Dendritic cell treated with granulocyte-macrophage colony-stimulating factor and Interleukin-4, amounts not matched to agents 40 ng/mL and 50 ng/mL, for 4 days (primary cell): ENCODE measurements at regions not wholly inside any gene's neighbourhood (a gene's known extent, or its start where the extent isn't known, plus 50 kb on each side); places are given as distances from the start of the nearest gene placed in this dataset.

Experiments used
- H3K27ac Mint-ChIP-seq: one replicate; pipeline ENCODE4 v1.8.0; 2022; ENCODE audit warnings: mild to moderate bottlenecking, mixed read lengths
- H3K27me3 Mint-ChIP-seq: one replicate; pipeline ENCODE4 v1.8.0; 2022; ENCODE audit warnings: mild to moderate bottlenecking, mixed read lengths
- H3K36me3 Mint-ChIP-seq: one replicate; pipeline ENCODE4 v1.8.0; 2022; ENCODE audit warnings: low read depth, mixed read lengths
- H3K4me1 Mint-ChIP-seq: one replicate; pipeline ENCODE4 v1.8.0; 2022; ENCODE audit warnings: low read depth, mixed read lengths
- H3K4me3 Mint-ChIP-seq: one replicate; pipeline ENCODE4 v1.8.0; 2022; ENCODE audit warnings: mild to moderate bottlenecking, moderate library complexity, mixed read lengths
- H3K9me3 Mint-ChIP-seq: one replicate; pipeline ENCODE4 v1.8.0; 2022; ENCODE audit warnings: mixed read lengths
- intact Hi-C: fragments of 100-400 bp; cut with micrococcal nuclease; formaldehyde crosslinking; loops from one replicate; pipeline ENCODE4 v1.15.0; 2022

GRCh38 chr11:127358160-127358559 lies 357.6 kb upstream of the KIRREL3 start:
- Mint-ChIP-seq H3K9me3 (no peaks in the 10 kb centered on the region), H3K27me3 (no peaks in the 10 kb centered on the region), H3K36me3 (no peaks in the 10 kb centered on the region), H3K27ac (no peak overlapping the region), H3K4me3 (no peak overlapping the region), H3K4me1 (no peaks in the 10 kb centered on the region)
- intact Hi-C loops, result no loop called here

- no peaks in the 10 kb centered on the region for H3K36me3 Mint-ChIP-seq
- H3K27me3 Mint-ChIP-seq, result no peaks in the 10 kb centered on the region
- no peak overlapping the region for H3K4me3 Mint-ChIP-seq
- intact Hi-C loops, result no loop called here
- H3K4me1 Mint-ChIP-seq, result no peaks in the 10 kb centered on the region
- no peak overlapping the region for H3K27ac Mint-ChIP-seq
- H3K9me3 Mint-ChIP-seq, result no peaks in the 10 kb centered on the region
These were observed 349.9 kb upstream of the KIRREL3 start for GRCh38 chr11:127350476-127350875.

- no peak overlapping the region for H3K4me3 Mint-ChIP-seq
- H3K27ac Mint-ChIP-seq, result no peak overlapping the region
- intact Hi-C loops, result no loop called here
- H3K4me1 Mint-ChIP-seq, result no peaks in the 10 kb centered on the region
- no peaks in the 10 kb centered on the region for H3K27me3 Mint-ChIP-seq
- no peaks in the 10 kb centered on the region for H3K9me3 Mint-ChIP-seq
- H3K36me3 Mint-ChIP-seq, result no peaks in the 10 kb centered on the region
These were observed 345.4 kb upstream of the KIRREL3 start for GRCh38 chr11:127345819-127346459.

- H3K27me3 Mint-ChIP-seq, result no peaks in the 10 kb centered on the region
- H3K36me3 Mint-ChIP-seq, result no peaks in the 10 kb centered on the region
- no peaks in the 10 kb centered on the region for H3K4me1 Mint-ChIP-seq
- no peak overlapping the region for H3K27ac Mint-ChIP-seq
- H3K9me3 Mint-ChIP-seq, result no peaks in the 10 kb centered on the region
- H3K4me3 Mint-ChIP-seq, result no peak overlapping the region
- intact Hi-C loops, result no loop called here
These were observed 339.9 kb upstream of the KIRREL3 start for GRCh38 chr11:127340438-127340837.

- no peaks in the 10 kb centered on the region for H3K4me1 Mint-ChIP-seq
- no peak overlapping the region for H3K4me3 Mint-ChIP-seq
- no peak overlapping the region for H3K27ac Mint-ChIP-seq
- H3K9me3 Mint-ChIP-seq, result no peaks in the 10 kb centered on the region
- no peaks in the 10 kb centered on the region for H3K36me3 Mint-ChIP-seq
- no peaks in the 10 kb centered on the region for H3K27me3 Mint-ChIP-seq
- intact Hi-C loops, result no loop called here
These were observed 338.8 kb upstream of the KIRREL3 start for GRCh38 chr11:127339376-127339775.

- Mint-ChIP-seq H3K4me1 (no peaks in the 10 kb centered on the region), H3K27ac (no peak overlapping the region), H3K36me3 (no peaks in the 10 kb centered on the region), H3K4me3 (no peak overlapping the region), H3K9me3 (no peaks in the 10 kb centered on the region), H3K27me3 (no peaks in the 10 kb centered on the region)
- intact Hi-C loops, result no loop called here
These were observed 338.1 kb upstream of the KIRREL3 start for GRCh38 chr11:127338380-127339259.

- no peaks in the 10 kb centered on the region for H3K27me3 Mint-ChIP-seq
- H3K36me3 Mint-ChIP-seq, result no peaks in the 10 kb centered on the region
- peaks cover 9% of the 10 kb centered on the region for H3K9me3 Mint-ChIP-seq
These were observed 333.9 kb upstream of the KIRREL3 start for GRCh38 chr11:127334466-127334865.

GRCh38 chr11:127332896-127333295 lies 332.3 kb upstream of the KIRREL3 start:
- H3K27ac Mint-ChIP-seq, result no peak overlapping the region
- H3K9me3 Mint-ChIP-seq, result peaks cover 9% of the 10 kb centered on the region
- intact Hi-C loops, result no loop called here
- H3K27me3 Mint-ChIP-seq, result no peaks in the 10 kb centered on the region
- no peak overlapping the region for H3K4me3 Mint-ChIP-seq
- H3K36me3 Mint-ChIP-seq, result no peaks in the 10 kb centered on the region
- no peaks in the 10 kb centered on the region for H3K4me1 Mint-ChIP-seq

More at GRCh38 chr11:127334466-127334865, 333.9 kb upstream of the KIRREL3 start:
- Mint-ChIP-seq H3K4me3 (no peak overlapping the region), H3K27ac (no peak overlapping the region), H3K4me1 (no peaks in the 10 kb centered on the region)
- intact Hi-C loops, result no loop called here

GRCh38 chr11:127330044-127330443 lies 329.5 kb upstream of the KIRREL3 start:
- Mint-ChIP-seq H3K9me3 (peaks cover 9% of the 10 kb centered on the region), H3K4me1 (no peaks in the 10 kb centered on the region), H3K27me3 (no peaks in the 10 kb centered on the region), H3K4me3 (no peak overlapping the region), H3K36me3 (no peaks in the 10 kb centered on the region), H3K27ac (no peak overlapping the region)
- intact Hi-C loops, result no loop called here

GRCh38 chr11:127308291-127308690 lies 307.7 kb upstream of the KIRREL3 start:
- no peaks in the 10 kb centered on the region for H3K4me1 Mint-ChIP-seq
- no peak overlapping the region for H3K27ac Mint-ChIP-seq
- intact Hi-C loops, result no loop called here
- no peaks in the 10 kb centered on the region for H3K36me3 Mint-ChIP-seq
- H3K4me3 Mint-ChIP-seq, result no peak overlapping the region
- no peaks in the 10 kb centered on the region for H3K27me3 Mint-ChIP-seq
- H3K9me3 Mint-ChIP-seq, result peaks cover 9% of the 10 kb centered on the region

- Mint-ChIP-seq H3K4me1 (no peaks in the 10 kb centered on the region), H3K9me3 (peaks cover 9% of the 10 kb centered on the region), H3K27me3 (no peaks in the 10 kb centered on the region), H3K27ac (no peak overlapping the region), H3K4me3 (no peak overlapping the region), H3K36me3 (no peaks in the 10 kb centered on the region)
- intact Hi-C loops, result no loop called here
These were observed 307.1 kb upstream of the KIRREL3 start for GRCh38 chr11:127307700-127308099.

- peaks cover 8% of the 10 kb centered on the region for H3K9me3 Mint-ChIP-seq
- no peaks in the 10 kb centered on the region for H3K36me3 Mint-ChIP-seq
- H3K27me3 Mint-ChIP-seq, result no peaks in the 10 kb centered on the region
- H3K27ac Mint-ChIP-seq, result no peak overlapping the region
- intact Hi-C loops, result no loop called here
- H3K4me1 Mint-ChIP-seq, result no peaks in the 10 kb centered on the region
- H3K4me3 Mint-ChIP-seq, result no peak overlapping the region
These were observed 304.1 kb upstream of the KIRREL3 start for GRCh38 chr11:127304634-127305033.

GRCh38 chr11:127288926-127289325 lies 288.4 kb upstream of the KIRREL3 start:
- intact Hi-C loops, result no loop called here
- H3K4me3 Mint-ChIP-seq, result no peak overlapping the region
- H3K36me3 Mint-ChIP-seq, result no peaks in the 10 kb centered on the region
- H3K27me3 Mint-ChIP-seq, result no peaks in the 10 kb centered on the region
- peaks cover 24% of the 10 kb centered on the region for H3K9me3 Mint-ChIP-seq
- H3K4me1 Mint-ChIP-seq, result no peaks in the 10 kb centered on the region
- H3K27ac Mint-ChIP-seq, result no peak overlapping the region

- Mint-ChIP-seq H3K4me3 (no peak overlapping the region), H3K27ac (no peak overlapping the region), H3K36me3 (no peaks in the 10 kb centered on the region), H3K9me3 (no peaks in the 10 kb centered on the region), H3K4me1 (no peaks in the 10 kb centered on the region), H3K27me3 (no peaks in the 10 kb centered on the region)
- intact Hi-C loops, result no loop called here
These were observed 281.0 kb upstream of the KIRREL3 start for GRCh38 chr11:127281534-127281933.
